Transverse colon (tissue), 4 donors: ENCODE measurements at regions not wholly inside any gene's neighbourhood (a gene's known extent, or its start where the extent isn't known, plus 50 kb on each side); places are given as distances from the start of the nearest gene placed in this dataset.
"Not testable (repeated sequence)": the region's sequence is repeated elsewhere in the genome, so short reads cannot be mapped to it uniquely, and the experiment has no call there.

ENCODE experiments used
- DNase-seq: peaks from one replicate; pipeline ENCODE4 v3.0.0-alpha.2; 2019
- H3K27ac ChIP-seq, 4 donors: fragments of 200-600 bp; sonication (generic); 2 replicates each; pipeline ENCODE4 v1.5.1; 2016 to 2018; ENCODE audit warnings: inconsistent platforms in 4 of 4
- H3K27me3 ChIP-seq: fragments of 200-600 bp; sonication (generic); 2 replicates; pipeline ENCODE4 v1.5.1; 2017; ENCODE audit warnings: inconsistent platforms
- H3K36me3 ChIP-seq, 4 donors: fragments of 200-600 bp; sonication (generic); 2 replicates each; pipeline ENCODE4 v1.5.1; 2017 to 2019; ENCODE audit warnings: inconsistent platforms in 4 of 4
- H3K4me1 ChIP-seq, 4 donors: fragments of 200-600 bp; sonication (generic); 2 replicates each; pipeline ENCODE4 v1.5.1; 2017 to 2020; ENCODE audit warnings: inconsistent platforms in 4 of 4
- H3K4me3 ChIP-seq, 4 donors: fragments of 200-600 bp; sonication (generic); 1 replicate in 1 of 4; 2 replicates in 3 of 4; pipeline versions ENCODE4 v1.5.1 to v1.6.1; 2017 to 2019; ENCODE audit warnings: inconsistent platforms in 4 of 4
- H3K9me3 ChIP-seq, 2 donors: fragments of 200-600 bp; sonication (generic); 2 replicates each; pipeline ENCODE4 v1.5.1; 2017 to 2019; ENCODE audit warnings: inconsistent platforms in 2 of 2
- CTCF ChIP-seq, 5 experiments: fragments of 200-600 bp in 3 of 5; fragments of 450-650 bp in 2 of 5; sonication (generic) in 3 of 5; IDR thresholded peaks; 1 replicate in 2 of 5; 2 replicates in 3 of 5; pipeline ENCODE4 v1.5.1; 2016 to 2017; ENCODE audit warnings: antibody characterized with exemption in 5 of 5, inconsistent platforms in 3 of 5, mild to moderate bottlenecking in 2 of 5, moderate library complexity in 1 of 5
- EP300 ChIP-seq: sonication (generic); formaldehyde crosslinking; IDR thresholded peaks from one replicate; pipeline ENCODE4 v1.6.1; 2017; ENCODE audit warnings: antibody characterized with exemption, low read depth
- POLR2A ChIP-seq: fragments of 450-650 bp; IDR thresholded peaks from one replicate; pipeline ENCODE4 v1.6.1; 2016; ENCODE audit warnings: antibody characterized with exemption, mild to moderate bottlenecking, moderate library complexity
- POLR2AphosphoS5 ChIP-seq, 3 donors: sonication (generic); formaldehyde crosslinking; IDR thresholded peaks; one replicate each; pipeline ENCODE4 v1.6.1; 2016; ENCODE audit warnings: antibody characterized with exemption in 3 of 3
- WGBS, 2 donors: methylation state at CpG; one replicate each; pipeline ENCODE4 v1.1.5; 2018; ENCODE audit warnings: low coverage in 1 of 2; 5-methylcytosine and 5-hydroxymethylcytosine counted together
- in situ Hi-C, 4 donors: fragments of 200-750 bp; cut with MboI; loops; one replicate each; pipeline versions ENCODE4 v1.15.0 to v1.15.1; 2017; ENCODE audit warnings: low sequenced_read_pairs in 3 of 4, low pct_ligation_motif_present in 1 of 4, low pct_unique_long_range_greater_than_20kb in 1 of 4
- intact Hi-C: fragments of 100-400 bp; cut with DNase I; formaldehyde crosslinking; loops from one replicate; pipeline ENCODE4 v1.15.1; 2023; ENCODE audit warnings: low total_unique reads

DNA sequence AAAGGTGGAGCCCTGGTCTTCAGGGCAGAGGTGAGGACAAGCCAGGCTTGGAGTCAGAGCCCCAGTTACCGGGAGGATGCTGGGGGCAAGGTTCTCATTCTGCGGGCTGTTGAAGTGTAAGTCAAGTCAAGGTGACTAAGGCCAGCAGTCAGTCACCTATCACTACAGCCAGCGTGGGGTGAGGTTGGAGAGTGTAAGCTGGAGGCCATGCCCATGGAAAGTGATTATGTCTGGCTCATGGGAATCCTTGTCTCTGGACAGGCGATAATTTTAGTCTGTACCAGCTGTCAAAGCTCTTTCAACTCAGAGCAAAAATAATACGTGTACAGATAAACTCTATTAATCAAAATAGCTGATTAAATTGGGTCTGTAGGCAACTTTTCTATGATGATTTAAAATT is 143.1 kb downstream of the NR2F2 start:
- H3K4me1 ChIP-seq: no peaks in the 10 kb centered on the region
- TF ChIP-seq POLR2AphosphoS5 (IDR thresholded peaks at IDR 0.05): no peak
- TF ChIP-seq POLR2A: no peak
- TF ChIP-seq CTCF (IDR thresholded peaks at IDR 0.05): no peak
- no peak for TF ChIP-seq EP300
- no peak for DNase-seq
- H3K4me3 ChIP-seq: no peak overlapping the region
- in situ Hi-C loops: no loop called here
- no peaks in the 10 kb centered on the region for H3K36me3 ChIP-seq
- WGBS, 2 donors: 56 to 60% methylated on average over 5 of the region's 5 CpGs
- H3K27me3 ChIP-seq: peaks cover 28% of the 10 kb centered on the region
- no peak overlapping the region for H3K27ac ChIP-seq
- no peaks in the 10 kb centered on the region for H3K9me3 ChIP-seq
- intact Hi-C loops: no loop called here

DNA sequence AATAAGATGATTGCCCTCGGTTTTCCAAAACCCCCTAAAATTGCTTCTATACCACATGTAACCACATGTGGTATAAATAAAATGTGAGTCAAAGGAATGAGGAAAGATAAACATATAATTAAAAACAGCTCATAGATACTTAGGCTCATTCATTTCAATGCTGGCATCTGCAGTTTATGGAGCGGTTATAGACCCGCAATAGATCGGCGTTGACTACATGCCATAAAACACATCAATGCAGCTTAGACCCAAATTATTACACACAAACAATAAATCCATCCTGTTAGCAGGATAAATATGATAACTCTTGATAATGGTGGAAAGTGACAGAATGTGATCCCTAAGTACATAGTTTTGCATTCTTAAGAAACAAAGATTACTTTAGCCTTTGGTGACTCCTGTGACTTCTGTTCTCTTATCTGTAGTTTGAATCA is 143.7 kb downstream of the NR2F2 start:
- Histone ChIP-seq H3K27ac (no peak overlapping the region), H3K4me3 (no peak overlapping the region), H3K4me1 (no peaks in the 10 kb centered on the region), H3K27me3 (peaks cover 28% of the 10 kb centered on the region), H3K36me3 (no peaks in the 10 kb centered on the region), H3K9me3 (no peaks in the 10 kb centered on the region)
- no peak for TF ChIP-seq POLR2A
- TF ChIP-seq CTCF (IDR thresholded peaks at IDR 0.05): no peak
- TF ChIP-seq EP300: no peak
- no peak for TF ChIP-seq POLR2AphosphoS5 (IDR thresholded peaks at IDR 0.05)
- 49 to 55% methylated on average over 4 to 5 of the region's 5 CpGs for WGBS, 2 donors
- intact Hi-C loops (no loop called here), in situ Hi-C loops (no loop called here)
- no peak for DNase-seq

GRCh38 chr15:96477227-96477626 is 146.7 kb downstream of the NR2F2 start:
- intact Hi-C loops: no loop called here
- Histone ChIP-seq H3K4me1 (no peaks in the 10 kb centered on the region), H3K9me3 (no peaks in the 10 kb centered on the region), H3K36me3 (no peaks in the 10 kb centered on the region), H3K27me3 (peaks cover under 1% of the 10 kb centered on the region), H3K4me3 (no peak overlapping the region), H3K27ac (no peak overlapping the region)
- WGBS, 2 donors: 81 to 91% methylated on average over 3 of the region's 3 CpGs
- DNase-seq: no peak
- in situ Hi-C loops: no loop called here
- TF ChIP-seq CTCF (IDR thresholded peaks at IDR 0.05): no peak

DNA sequence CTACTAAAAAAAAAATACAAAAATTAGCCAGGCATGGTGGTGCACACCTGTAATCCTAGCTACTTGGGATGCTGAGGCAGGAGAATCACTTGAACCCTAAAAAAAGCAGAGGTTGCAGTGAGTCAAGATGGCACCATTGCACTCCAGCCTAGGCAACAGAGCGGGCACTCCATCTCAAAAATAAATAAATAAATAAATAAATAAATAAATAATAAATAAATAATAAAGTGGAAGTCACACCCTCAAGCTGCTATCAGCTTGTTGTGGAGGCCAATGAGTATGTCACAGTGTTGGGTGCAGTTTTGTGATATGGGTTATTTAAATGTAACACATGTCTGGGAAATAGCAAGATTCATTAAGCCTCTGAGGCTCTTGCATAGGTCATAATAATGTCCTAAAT is 153.9 kb downstream of the NR2F2 start:
- intact Hi-C loops, H3K4me1 ChIP-seq, H3K27ac ChIP-seq, H3K9me3 ChIP-seq, DNase-seq, H3K36me3 ChIP-seq, H3K4me3 ChIP-seq, H3K27me3 ChIP-seq, in situ Hi-C loops: not testable (repeated sequence)
- 85 to 100% methylated on average over 1 of the region's 1 CpG for WGBS, 2 donors

DNA sequence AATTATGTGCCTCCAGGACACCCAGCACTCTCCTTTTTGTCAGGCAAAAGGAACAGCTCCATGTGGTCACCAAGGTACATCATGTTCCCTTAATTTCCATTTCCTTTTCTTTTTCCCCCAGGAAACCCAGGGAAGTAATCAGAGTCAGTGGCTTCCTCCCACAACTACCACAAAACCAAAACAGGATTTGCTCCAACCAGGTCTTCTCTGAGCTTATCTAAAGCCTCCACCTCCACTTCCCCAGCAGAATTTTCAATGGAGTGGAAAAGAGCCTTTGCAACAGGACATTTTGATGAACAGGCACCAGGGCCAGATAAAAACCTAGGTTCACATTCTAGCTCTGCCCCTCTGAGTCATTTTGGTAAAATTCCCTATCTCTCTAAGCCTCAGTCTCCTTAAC is 154.3 kb downstream of the NR2F2 start:
- DNase-seq: no peak
- Histone ChIP-seq H3K4me1 (no peaks in the 10 kb centered on the region), H3K9me3 (no peaks in the 10 kb centered on the region), H3K27me3 (peaks cover 3% of the 10 kb centered on the region), H3K4me3 (no peak overlapping the region), H3K36me3 (no peaks in the 10 kb centered on the region), H3K27ac (no peak overlapping the region)
- intact Hi-C loops (no loop called here), in situ Hi-C loops (no loop called here)
- TF ChIP-seq POLR2AphosphoS5 (IDR thresholded peaks at IDR 0.05) (no peak), POLR2A (no peak), EP300 (no peak), CTCF (IDR thresholded peaks at IDR 0.05) (no peak)
